ENCODE measurements at regions not wholly inside any gene's neighbourhood (a gene's known extent, or its start where the extent isn't known, plus 50 kb on each side); places are given as distances from the start of the nearest gene placed in this dataset.

- DNase-seq = no peak
- H3K4me1 ChIP-seq (ENCODE audit: control insufficient read depth in 1 of 2, insufficient read depth in 2 of 2, low read length in 2 of 2) = no peaks in the 10 kb centered on the region
- no peak overlapping the region for H4K8ac ChIP-seq (ENCODE audit: low read depth, low read length)
- H3K9me3 ChIP-seq (ENCODE audit: insufficient read depth, low read depth, low read length) = peaks cover 1% of the 10 kb centered on the region
- H3K9ac ChIP-seq (ENCODE audit: low read length) = no peak overlapping the region
- no peaks in the 10 kb centered on the region for H3K79me2 ChIP-seq (ENCODE audit: control insufficient read depth, insufficient read depth, low read length, poor library complexity)
- H3K18ac ChIP-seq (ENCODE audit: low read length) = no peak overlapping the region
- no peak overlapping the region for H3K4me2 ChIP-seq (ENCODE audit: low read length)
- no peak overlapping the region for H2BK12ac ChIP-seq (ENCODE audit: low read length)
- H3K14ac ChIP-seq (ENCODE audit: low read length) = no peak overlapping the region
- no peak overlapping the region for H3K4ac ChIP-seq (ENCODE audit: low read depth, low read length)
- H3K23ac ChIP-seq (ENCODE audit: low read length) = no peak overlapping the region
- no peaks in the 10 kb centered on the region for H3K36me3 ChIP-seq (ENCODE audit: control insufficient read depth in 1 of 2, insufficient read depth in 2 of 2, low read length in 2 of 2)
- H2BK5ac ChIP-seq (ENCODE audit: low read depth, low read length, poor library complexity) = no peak overlapping the region
- H4K91ac ChIP-seq (ENCODE audit: low read depth, low read length) = no peak overlapping the region
- H3K4me3 ChIP-seq (ENCODE audit: low read depth, low read length) = no peak overlapping the region
- no peaks in the 10 kb centered on the region for H3K79me1 ChIP-seq (ENCODE audit: low read length)
- H4K12ac ChIP-seq (ENCODE audit: low read depth, low read length) = no peak overlapping the region
- H3K27ac ChIP-seq (ENCODE audit: low read depth, low read length) = no peak overlapping the region
- no peak overlapping the region for H2BK120ac ChIP-seq (ENCODE audit: insufficient read depth, low read length, poor library complexity)
- H2AFZ ChIP-seq (ENCODE audit: insufficient read depth, low read length, poor library complexity) = no peak overlapping the region
- no peaks in the 10 kb centered on the region for H3K27me3 ChIP-seq (ENCODE audit: insufficient read depth, low read length)
- no peak overlapping the region for H2AK5ac ChIP-seq (ENCODE audit: low read length)
- WGBS (ENCODE audit: extremely low coverage, insufficient coverage, insufficient read length) = no CpG with 5 or more reads among the region's 2 CpGs
Measured at GRCh38 chr16:6343157-6343556, 989.5 kb upstream of the RBFOX1 start.

GRCh38 chr16:6341981-6342380 is 990.7 kb upstream of the RBFOX1 start:
- no peak overlapping the region for H4K8ac ChIP-seq (ENCODE audit: low read depth, low read length)
- H2AFZ ChIP-seq (ENCODE audit: insufficient read depth, low read length, poor library complexity) = no peak overlapping the region
- no peak overlapping the region for H3K4me2 ChIP-seq (ENCODE audit: low read length)
- H3K27ac ChIP-seq (ENCODE audit: low read depth, low read length) = no peak overlapping the region
- H3K14ac ChIP-seq (ENCODE audit: low read length) = no peak overlapping the region
- H3K79me1 ChIP-seq (ENCODE audit: low read length) = no peaks in the 10 kb centered on the region
- no peak overlapping the region for H2BK120ac ChIP-seq (ENCODE audit: insufficient read depth, low read length, poor library complexity)
- H3K4me1 ChIP-seq (ENCODE audit: control insufficient read depth in 1 of 2, insufficient read depth in 2 of 2, low read length in 2 of 2) = no peaks in the 10 kb centered on the region
- H4K12ac ChIP-seq (ENCODE audit: low read depth, low read length) = no peak overlapping the region
- no peak overlapping the region for H3K23ac ChIP-seq (ENCODE audit: low read length)
- no peak overlapping the region for H4K91ac ChIP-seq (ENCODE audit: low read depth, low read length)
- H3K9ac ChIP-seq (ENCODE audit: low read length) = no peak overlapping the region
- WGBS (ENCODE audit: extremely low coverage, insufficient coverage, insufficient read length) = no CpG with 5 or more reads among the region's 3 CpGs
- H3K36me3 ChIP-seq (ENCODE audit: control insufficient read depth in 1 of 2, insufficient read depth in 2 of 2, low read length in 2 of 2) = no peaks in the 10 kb centered on the region
- no peak for DNase-seq
- no peak overlapping the region for H3K18ac ChIP-seq (ENCODE audit: low read length)
- no peaks in the 10 kb centered on the region for H3K79me2 ChIP-seq (ENCODE audit: control insufficient read depth, insufficient read depth, low read length, poor library complexity)
- H3K4me3 ChIP-seq (ENCODE audit: low read depth, low read length) = no peak overlapping the region
- H2AK5ac ChIP-seq (ENCODE audit: low read length) = no peak overlapping the region
- H2BK5ac ChIP-seq (ENCODE audit: low read depth, low read length, poor library complexity) = no peak overlapping the region
- no peak overlapping the region for H2BK12ac ChIP-seq (ENCODE audit: low read length)
- no peaks in the 10 kb centered on the region for H3K27me3 ChIP-seq (ENCODE audit: insufficient read depth, low read length)
- H3K4ac ChIP-seq (ENCODE audit: low read depth, low read length) = no peak overlapping the region
- H3K9me3 ChIP-seq (ENCODE audit: insufficient read depth, low read depth, low read length) = peaks cover 1% of the 10 kb centered on the region

GRCh38 chr16:6335072-6335471 is 997.6 kb upstream of the RBFOX1 start:
- no peak overlapping the region for H4K12ac ChIP-seq (ENCODE audit: low read depth, low read length)
- no peak overlapping the region for H3K9ac ChIP-seq (ENCODE audit: low read length)
- H2BK5ac ChIP-seq (ENCODE audit: low read depth, low read length, poor library complexity) = no peak overlapping the region
- H2AFZ ChIP-seq (ENCODE audit: insufficient read depth, low read length, poor library complexity) = no peak overlapping the region
- WGBS (ENCODE audit: extremely low coverage, insufficient coverage, insufficient read length) = no CpG with 5 or more reads among the region's 6 CpGs
- no peaks in the 10 kb centered on the region for H3K27me3 ChIP-seq (ENCODE audit: insufficient read depth, low read length)
- H3K27ac ChIP-seq (ENCODE audit: low read depth, low read length) = no peak overlapping the region
- no peak overlapping the region for H3K4me3 ChIP-seq (ENCODE audit: low read depth, low read length)
- no peak overlapping the region for H3K14ac ChIP-seq (ENCODE audit: low read length)
- no peak overlapping the region for H3K4ac ChIP-seq (ENCODE audit: low read depth, low read length)
- H3K4me1 ChIP-seq (ENCODE audit: control insufficient read depth in 1 of 2, insufficient read depth in 2 of 2, low read length in 2 of 2) = no peaks in the 10 kb centered on the region
- H3K23ac ChIP-seq (ENCODE audit: low read length) = no peak overlapping the region
- H3K4me2 ChIP-seq (ENCODE audit: low read length) = no peak overlapping the region
- no peak overlapping the region for H4K91ac ChIP-seq (ENCODE audit: low read depth, low read length)
- peak in 1 of 2 donors; percentile 4 for DNase-seq
- H3K18ac ChIP-seq (ENCODE audit: low read length) = no peak overlapping the region
- no peaks in the 10 kb centered on the region for H3K9me3 ChIP-seq (ENCODE audit: insufficient read depth, low read depth, low read length)
- H3K79me1 ChIP-seq (ENCODE audit: low read length) = no peaks in the 10 kb centered on the region
- no peak overlapping the region for H2BK12ac ChIP-seq (ENCODE audit: low read length)
- no peak overlapping the region for H2AK5ac ChIP-seq (ENCODE audit: low read length)
- H4K8ac ChIP-seq (ENCODE audit: low read depth, low read length) = no peak overlapping the region
- no peaks in the 10 kb centered on the region for H3K79me2 ChIP-seq (ENCODE audit: control insufficient read depth, insufficient read depth, low read length, poor library complexity)
- no peak overlapping the region for H2BK120ac ChIP-seq (ENCODE audit: insufficient read depth, low read length, poor library complexity)
- no peaks in the 10 kb centered on the region for H3K36me3 ChIP-seq (ENCODE audit: control insufficient read depth in 1 of 2, insufficient read depth in 2 of 2, low read length in 2 of 2)

- Histone ChIP-seq H3K14ac (ENCODE audit: low read length) (no peak overlapping the region), H2BK5ac (ENCODE audit: low read depth, low read length, poor library complexity) (no peak overlapping the region), H3K4me1 (ENCODE audit: control insufficient read depth in 1 of 2, insufficient read depth in 2 of 2, low read length in 2 of 2) (no peaks in the 10 kb centered on the region), H3K18ac (ENCODE audit: low read length) (no peak overlapping the region), H4K8ac (ENCODE audit: low read depth, low read length) (no peak overlapping the region), H3K4me2 (ENCODE audit: low read length) (no peak overlapping the region), H3K79me2 (ENCODE audit: control insufficient read depth, insufficient read depth, low read length, poor library complexity) (no peaks in the 10 kb centered on the region), H3K9ac (ENCODE audit: low read length) (no peak overlapping the region), H3K9me3 (ENCODE audit: insufficient read depth, low read depth, low read length) (no peaks in the 10 kb centered on the region), H3K23ac (ENCODE audit: low read length) (no peak overlapping the region), H4K91ac (ENCODE audit: low read depth, low read length) (no peak overlapping the region), H2AFZ (ENCODE audit: insufficient read depth, low read length, poor library complexity) (no peak overlapping the region), H3K4me3 (ENCODE audit: low read depth, low read length) (no peak overlapping the region), H3K79me1 (ENCODE audit: low read length) (no peaks in the 10 kb centered on the region), H3K27ac (ENCODE audit: low read depth, low read length) (no peak overlapping the region), H2BK12ac (ENCODE audit: low read length) (no peak overlapping the region), H2BK120ac (ENCODE audit: insufficient read depth, low read length, poor library complexity) (no peak overlapping the region), H3K27me3 (ENCODE audit: insufficient read depth, low read length) (no peaks in the 10 kb centered on the region), H3K4ac (ENCODE audit: low read depth, low read length) (no peak overlapping the region), H3K36me3 (ENCODE audit: control insufficient read depth in 1 of 2, insufficient read depth in 2 of 2, low read length in 2 of 2) (no peaks in the 10 kb centered on the region), H2AK5ac (ENCODE audit: low read length) (no peak overlapping the region), H4K12ac (ENCODE audit: low read depth, low read length) (no peak overlapping the region)
- 100% methylated on average over 1 of the region's 3 CpGs for WGBS (ENCODE audit: extremely low coverage, insufficient coverage, insufficient read length)
- DNase-seq = no peak
Measured at GRCh38 chr16:6331770-6332169, 1000.9 kb upstream of the RBFOX1 start.
